Adrenal gland (tissue), 5 donors: ENCODE measurements at regions not wholly inside any gene's neighbourhood (a gene's known extent, or its start where the extent isn't known, plus 50 kb on each side); places are given as distances from the start of the nearest gene placed in this dataset.

Experiments used
- CTCF ChIP-seq, 6 experiments: fragments of 450-650 bp in 4 of 6; fragments of 200-600 bp in 2 of 6; sonication (generic) in 1 of 6; IDR thresholded peaks; 1 replicate in 5 of 6; 2 replicates in 1 of 6; pipeline versions ENCODE4 v1.5.1 to v1.8.0; 2016 to 2021; ENCODE audit warnings: antibody characterized with exemption in 6 of 6, mild to moderate bottlenecking in 2 of 6, moderate library complexity in 1 of 6
- POLR2A ChIP-seq, 2 donors: fragments of 450-650 bp; IDR thresholded peaks; one replicate each; pipeline ENCODE4 v1.6.1; 2017; ENCODE audit warnings: antibody characterized with exemption in 2 of 2, mild to moderate bottlenecking in 2 of 2, moderate library complexity in 1 of 2
- donor health status: DM: no; HTN: no; CAD: no.

- TF ChIP-seq CTCF (IDR thresholded peaks at IDR 0.05) (no peak), POLR2A (IDR thresholded peaks at IDR 0.05) (no peak)
Measured at GRCh38 chr2:136628490-136628889, 136.9 kb upstream of the THSD7B start.
